HT1080 (cell line): ENCODE measurements at regions not wholly inside any gene's neighbourhood (a gene's known extent, or its start where the extent isn't known, plus 50 kb on each side); places are given as distances from the start of the nearest gene placed in this dataset.
"Not testable (repeated sequence)": the region's sequence is repeated elsewhere in the genome, so short reads cannot be mapped to it uniquely, and the experiment has no call there.

Source experiments
- DNase-seq: peaks from one replicate; pipeline ENCODE4 v3.0.0-alpha.2; 2015; ENCODE audit warnings: low read depth

DNA sequence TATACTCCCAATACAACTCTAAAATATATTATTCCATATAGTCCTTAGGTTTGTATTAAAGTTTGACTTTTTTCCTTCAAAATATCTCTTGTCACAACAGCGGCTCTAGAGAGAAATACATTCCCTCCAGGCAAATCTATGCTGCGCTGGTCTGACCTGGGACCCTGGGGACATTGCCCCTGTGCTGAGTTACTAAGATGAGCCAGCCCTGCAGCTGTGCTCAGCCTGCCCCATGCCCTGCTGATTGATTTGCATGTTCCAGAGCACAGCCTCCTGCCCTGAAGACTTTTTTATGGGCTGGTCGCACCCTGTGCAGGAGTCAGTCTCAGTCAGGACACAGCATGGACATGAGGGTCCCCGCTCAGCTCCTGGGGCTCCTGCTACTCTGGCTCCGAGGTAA is 1170.7 kb downstream of the RPIA start:
- DNase-seq = not testable (repeated sequence)

GRCh38 chr2:89863209-89863608 is 1171.7 kb downstream of the RPIA start:
- DNase-seq = not testable (repeated sequence)

- not testable (repeated sequence) for DNase-seq
Observed at GRCh38 chr2:89874810-89875595, 1183.5 kb downstream of the RPIA start.

GRCh38 chr2:89876445-89876844 is 1185.0 kb downstream of the RPIA start:
- DNase-seq = not testable (repeated sequence)

DNA sequence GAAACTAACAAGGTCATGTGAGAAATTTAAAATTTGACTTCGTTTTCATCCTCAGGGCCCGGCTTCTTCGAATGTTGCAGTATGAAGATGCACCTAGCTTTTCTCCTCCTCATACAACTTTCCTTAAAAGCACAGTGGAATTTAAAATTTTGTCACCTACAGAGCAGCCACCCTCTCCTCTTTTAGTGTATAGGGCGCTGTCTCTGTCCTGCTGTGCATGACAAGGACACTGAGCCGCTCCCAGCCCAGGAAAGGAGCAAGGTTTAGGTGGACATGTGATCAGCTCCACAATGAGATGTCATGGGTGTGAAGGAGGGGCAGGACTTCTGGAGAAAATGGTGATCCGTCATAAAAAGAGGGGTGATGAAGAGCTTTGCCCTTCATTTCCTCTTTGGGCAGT is 1185.4 kb downstream of the RPIA start:
- DNase-seq = not testable (repeated sequence)

DNA sequence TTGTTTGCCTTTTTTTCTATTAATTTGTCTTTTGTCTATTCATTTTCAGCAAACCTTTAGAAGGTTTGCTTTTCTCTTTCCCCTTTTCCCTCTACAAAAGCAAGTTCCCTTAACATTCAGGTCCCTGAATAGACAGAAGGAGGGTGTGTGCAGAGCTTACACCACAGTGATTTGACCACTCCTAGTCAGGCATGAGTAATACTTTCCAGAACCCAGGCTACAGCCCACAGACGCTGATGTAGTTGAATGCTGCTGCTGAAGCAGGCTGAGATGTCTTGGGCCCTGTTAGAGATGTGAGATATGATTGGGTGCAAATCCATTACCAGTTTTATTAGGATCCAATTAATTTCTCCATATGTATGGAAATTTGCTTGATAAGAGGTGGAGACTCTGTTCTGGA is 1191.4 kb downstream of the RPIA start:
- not testable (repeated sequence) for DNase-seq

DNA sequence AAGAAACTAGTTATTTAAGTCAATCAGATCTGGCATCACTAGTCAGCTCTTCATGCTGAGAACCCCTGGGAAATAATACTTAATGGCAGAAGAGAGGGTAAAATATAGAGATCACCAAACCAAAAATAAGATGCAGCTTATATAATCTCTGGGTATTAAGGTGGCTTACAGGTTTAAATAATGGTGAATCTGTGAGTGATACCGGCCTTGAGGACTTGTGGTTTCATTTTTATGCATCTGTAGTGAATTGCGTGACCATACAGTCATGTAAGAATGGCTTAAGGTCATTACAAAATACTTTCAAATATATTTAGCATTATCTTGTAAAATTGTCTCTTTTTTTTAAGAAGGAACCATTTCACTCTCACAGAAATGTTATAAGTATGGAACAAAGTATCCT is 1192.2 kb downstream of the RPIA start:
- DNase-seq = not testable (repeated sequence)

GRCh38 chr2:89885071-89885470 is 1193.6 kb downstream of the RPIA start:
- DNase-seq = not testable (repeated sequence)

GRCh38 chr2:89888693-89889092 is 1197.2 kb downstream of the RPIA start:
- DNase-seq = not testable (repeated sequence)

- not testable (repeated sequence) for DNase-seq
Observed at GRCh38 chr2:89890185-89890773, 1198.8 kb downstream of the RPIA start.

- not testable (repeated sequence) for DNase-seq
Observed at GRCh38 chr2:89894988-89895387, 1203.5 kb downstream of the RPIA start.

- not testable (repeated sequence) for DNase-seq
Observed at GRCh38 chr2:89895629-89896028, 1204.2 kb downstream of the RPIA start.

GRCh38 chr2:89927018-89927417 is 1235.5 kb downstream of the RPIA start:
- not testable (repeated sequence) for DNase-seq

- DNase-seq = not testable (repeated sequence)
Observed at GRCh38 chr2:89935436-89935835, 1244.0 kb downstream of the RPIA start.

- DNase-seq = not testable (repeated sequence)
Observed at GRCh38 chr2:89936011-89936410, 1244.5 kb downstream of the RPIA start.

GRCh38 chr2:89936559-89936958 is 1245.1 kb downstream of the RPIA start:
- DNase-seq = not testable (repeated sequence)

DNA sequence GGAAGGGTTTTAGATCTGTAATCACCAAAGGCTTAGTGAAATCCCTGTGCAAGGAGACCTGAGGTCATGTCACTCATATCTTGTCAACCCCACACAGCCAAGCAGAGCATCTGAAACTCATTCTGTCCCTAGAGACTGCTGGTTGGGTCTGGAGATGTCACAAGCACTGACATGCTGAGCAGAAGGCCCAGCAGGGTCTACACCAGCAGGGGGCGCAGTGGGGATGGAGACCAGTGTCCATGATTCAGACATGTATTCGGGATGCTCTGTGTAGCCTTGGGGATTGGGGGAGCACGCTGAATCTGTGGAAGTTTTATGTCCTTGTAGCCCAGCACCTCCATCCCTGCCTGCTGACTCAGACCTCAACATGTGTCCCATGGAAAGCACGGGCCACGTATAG is 1247.3 kb downstream of the RPIA start:
- DNase-seq = not testable (repeated sequence)

DNA sequence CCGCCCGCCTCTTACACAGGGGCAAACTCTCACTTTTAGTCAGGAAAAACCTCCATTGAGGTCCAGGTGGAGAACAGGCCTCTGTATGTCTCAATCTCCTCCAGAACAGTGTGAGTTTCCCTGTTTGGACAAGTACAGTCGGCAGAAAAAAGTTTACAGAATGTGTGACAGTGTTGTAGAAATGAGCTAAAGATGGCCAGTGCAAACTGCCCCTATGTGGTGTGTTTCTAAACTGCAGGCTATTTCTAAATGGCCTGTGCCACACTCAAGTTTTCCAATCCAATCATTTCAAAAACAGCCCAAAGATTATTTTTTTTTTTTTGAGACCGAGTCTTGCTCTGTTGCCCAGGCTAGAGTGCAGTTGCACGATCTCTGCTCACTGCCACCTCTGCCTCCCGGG is 1252.8 kb downstream of the RPIA start:
- DNase-seq = not testable (repeated sequence)

DNA sequence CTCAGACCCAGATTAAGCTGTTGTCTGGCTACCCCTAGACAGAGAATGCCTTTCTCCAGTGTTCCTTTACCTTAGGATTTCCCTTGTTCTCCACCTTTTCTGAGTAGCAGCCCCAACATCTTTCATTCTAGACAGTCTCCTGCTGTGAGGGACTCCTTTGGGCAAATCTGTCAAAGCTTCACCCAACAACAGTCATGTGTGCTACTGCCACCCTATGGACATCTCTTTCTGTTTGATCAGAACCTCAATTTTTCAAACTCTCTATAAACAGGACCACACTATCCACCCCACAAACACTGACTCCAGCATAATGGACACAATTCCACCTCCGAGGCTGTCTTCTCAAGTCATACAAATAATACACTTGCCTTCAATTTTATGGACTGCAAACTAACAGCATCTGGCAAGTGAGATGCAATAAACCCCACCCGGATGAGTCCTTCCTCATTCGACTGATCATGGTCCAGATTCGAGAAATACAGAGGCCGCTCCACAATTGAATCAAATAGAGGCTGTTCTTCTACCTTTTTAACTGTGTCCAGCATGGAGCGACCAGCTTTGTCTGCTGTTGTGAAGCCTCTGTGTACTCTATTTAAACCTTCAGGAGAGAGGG is 1253.6 kb downstream of the RPIA start:
- not testable (repeated sequence) for DNase-seq

- DNase-seq = not testable (repeated sequence)
Observed at GRCh38 chr2:89947208-89947815, 1255.8 kb downstream of the RPIA start.

- DNase-seq = not testable (repeated sequence)
Observed at GRCh38 chr2:89948102-89948501, 1256.6 kb downstream of the RPIA start.

DNA sequence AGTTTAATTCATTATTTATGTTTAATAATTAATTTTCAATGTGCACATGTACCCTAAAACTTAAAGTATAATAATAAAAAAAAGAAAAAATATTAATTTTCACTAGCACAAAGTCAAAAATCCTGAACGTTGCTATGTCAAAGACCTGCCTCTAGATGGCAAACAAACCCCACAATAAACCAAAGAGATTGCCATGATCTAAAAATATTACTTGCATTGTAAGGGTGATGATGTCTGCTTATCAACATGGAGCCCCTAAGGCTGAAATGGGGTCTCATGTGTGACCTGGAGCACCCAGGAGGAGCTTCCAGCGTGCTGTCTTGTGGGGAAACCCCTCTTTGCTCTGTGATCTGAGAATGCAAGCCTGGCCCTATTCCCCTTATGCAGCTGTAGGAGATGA is 1259.3 kb downstream of the RPIA start:
- not testable (repeated sequence) for DNase-seq
